Astrocyte of the spinal cord (primary cell): ENCODE measurements at regions not wholly inside any gene's neighbourhood (a gene's known extent, or its start where the extent isn't known, plus 50 kb on each side); places are given as distances from the start of the nearest gene placed in this dataset.

Source experiments
- DNase-seq: peaks from one replicate; pipeline ENCODE4 v3.0.0; 2011; ENCODE audit warnings: low read depth, low spot score
- H3K4me3 ChIP-seq: 2 replicates; pipeline ENCODE4 v1.5.1; 2011; ENCODE audit warnings: low read depth, mild to moderate bottlenecking, low read length, moderate library complexity
- in situ Hi-C: cut with HindIII; loops from 2 replicates; pipeline ENCODE4 v1.10.0; 2017; ENCODE audit warnings: low sequenced_read_pairs
- TF ChIP-seq, protein P1 (sequence below): IDR thresholded peaks from 2 replicates; pipeline ENCODE4 v1.5.1; 2012; ENCODE audit warnings: low read depth, mild to moderate bottlenecking, low read length, inconsistent platforms

GRCh38 chr1:5390504-5390903, 601.7 kb downstream of the NPHP4 start:
- H3K4me3 ChIP-seq, result no peak overlapping the region
- in situ Hi-C loops, result no loop called here
- no peak for DNase-seq
- TF ChIP-seq, protein P1, sequence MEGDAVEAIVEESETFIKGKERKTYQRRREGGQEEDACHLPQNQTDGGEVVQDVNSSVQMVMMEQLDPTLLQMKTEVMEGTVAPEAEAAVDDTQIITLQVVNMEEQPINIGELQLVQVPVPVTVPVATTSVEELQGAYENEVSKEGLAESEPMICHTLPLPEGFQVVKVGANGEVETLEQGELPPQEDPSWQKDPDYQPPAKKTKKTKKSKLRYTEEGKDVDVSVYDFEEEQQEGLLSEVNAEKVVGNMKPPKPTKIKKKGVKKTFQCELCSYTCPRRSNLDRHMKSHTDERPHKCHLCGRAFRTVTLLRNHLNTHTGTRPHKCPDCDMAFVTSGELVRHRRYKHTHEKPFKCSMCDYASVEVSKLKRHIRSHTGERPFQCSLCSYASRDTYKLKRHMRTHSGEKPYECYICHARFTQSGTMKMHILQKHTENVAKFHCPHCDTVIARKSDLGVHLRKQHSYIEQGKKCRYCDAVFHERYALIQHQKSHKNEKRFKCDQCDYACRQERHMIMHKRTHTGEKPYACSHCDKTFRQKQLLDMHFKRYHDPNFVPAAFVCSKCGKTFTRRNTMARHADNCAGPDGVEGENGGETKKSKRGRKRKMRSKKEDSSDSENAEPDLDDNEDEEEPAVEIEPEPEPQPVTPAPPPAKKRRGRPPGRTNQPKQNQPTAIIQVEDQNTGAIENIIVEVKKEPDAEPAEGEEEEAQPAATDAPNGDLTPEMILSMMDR, result no peak

DNA sequence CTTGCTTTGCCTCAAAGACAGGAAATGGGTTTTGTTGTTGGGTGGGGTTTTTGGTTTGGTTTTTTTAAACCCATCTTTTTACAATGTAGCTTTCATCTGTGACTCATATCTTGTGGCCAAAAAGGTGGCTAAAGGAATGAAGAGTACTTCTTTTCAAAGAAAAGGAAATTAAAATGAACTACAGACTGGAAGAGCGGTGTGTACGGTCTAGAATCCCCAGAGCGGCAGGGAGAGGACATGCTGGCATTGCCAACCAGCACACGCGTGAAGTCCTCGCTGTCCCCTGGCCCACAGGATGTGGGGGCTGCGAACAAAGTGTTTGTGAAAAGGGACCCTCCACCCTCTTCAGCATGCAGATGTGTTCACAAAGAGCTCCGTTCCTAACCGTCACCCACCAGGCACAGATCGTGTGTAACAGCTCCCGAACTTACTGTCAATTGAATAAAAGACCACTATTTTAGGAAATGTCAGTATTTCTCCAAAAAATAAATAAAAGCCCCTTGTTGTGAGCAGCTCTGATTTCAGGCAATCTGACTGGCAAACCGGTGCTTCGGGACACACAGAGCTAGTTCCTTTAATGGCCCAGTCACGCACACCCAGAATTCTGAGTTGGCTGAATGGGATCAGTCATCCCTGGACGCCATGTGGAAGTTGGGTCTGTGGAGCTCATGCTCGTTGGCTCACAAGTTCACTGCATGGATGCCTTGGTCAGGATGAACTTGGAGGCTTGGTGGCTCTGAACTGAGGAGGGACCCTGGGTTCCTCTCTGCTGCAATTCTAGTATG, 602.9 kb downstream of the NPHP4 start:
- in situ Hi-C loops, result no loop called here
- DNase-seq, result no peak
- TF ChIP-seq, protein P1, result no peak
- no peak overlapping the region for H3K4me3 ChIP-seq

GRCh38 chr1:5388622-5389021, 603.6 kb downstream of the NPHP4 start:
- TF ChIP-seq, protein P1, result no peak
- no peak overlapping the region for H3K4me3 ChIP-seq
- in situ Hi-C loops, result no loop called here
- no peak for DNase-seq

DNA sequence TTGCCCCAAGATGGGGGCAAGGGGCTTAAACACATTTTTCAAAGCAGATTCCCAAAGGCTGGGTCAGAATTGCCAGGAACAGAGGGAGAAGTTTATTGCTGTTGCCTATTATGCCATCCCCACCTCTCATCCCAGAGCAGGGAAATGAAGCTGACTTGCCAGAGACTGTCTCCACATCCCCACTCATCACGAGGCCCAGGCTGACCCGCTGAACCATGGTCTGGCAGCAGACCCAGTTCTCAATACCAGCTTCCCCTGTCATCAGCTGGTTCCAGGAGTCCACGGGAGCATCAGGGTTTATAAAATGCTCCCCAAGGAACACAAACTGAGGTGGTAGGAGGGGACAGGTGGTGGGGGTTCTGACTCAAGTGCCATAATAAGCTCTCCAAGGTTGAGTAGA, 605.9 kb downstream of the NPHP4 start:
- in situ Hi-C loops, result no loop called here
- no peak for DNase-seq
- TF ChIP-seq, protein P1, result no peak

GRCh38 chr1:5385956-5386355, 606.3 kb downstream of the NPHP4 start:
- TF ChIP-seq, protein P1, result no peak
- no peak for DNase-seq
- in situ Hi-C loops, result no loop called here
- no peak overlapping the region for H3K4me3 ChIP-seq

More for the DNA sequence above, 605.9 kb downstream of the NPHP4 start:
- H3K4me3 ChIP-seq, result no peak overlapping the region

DNA sequence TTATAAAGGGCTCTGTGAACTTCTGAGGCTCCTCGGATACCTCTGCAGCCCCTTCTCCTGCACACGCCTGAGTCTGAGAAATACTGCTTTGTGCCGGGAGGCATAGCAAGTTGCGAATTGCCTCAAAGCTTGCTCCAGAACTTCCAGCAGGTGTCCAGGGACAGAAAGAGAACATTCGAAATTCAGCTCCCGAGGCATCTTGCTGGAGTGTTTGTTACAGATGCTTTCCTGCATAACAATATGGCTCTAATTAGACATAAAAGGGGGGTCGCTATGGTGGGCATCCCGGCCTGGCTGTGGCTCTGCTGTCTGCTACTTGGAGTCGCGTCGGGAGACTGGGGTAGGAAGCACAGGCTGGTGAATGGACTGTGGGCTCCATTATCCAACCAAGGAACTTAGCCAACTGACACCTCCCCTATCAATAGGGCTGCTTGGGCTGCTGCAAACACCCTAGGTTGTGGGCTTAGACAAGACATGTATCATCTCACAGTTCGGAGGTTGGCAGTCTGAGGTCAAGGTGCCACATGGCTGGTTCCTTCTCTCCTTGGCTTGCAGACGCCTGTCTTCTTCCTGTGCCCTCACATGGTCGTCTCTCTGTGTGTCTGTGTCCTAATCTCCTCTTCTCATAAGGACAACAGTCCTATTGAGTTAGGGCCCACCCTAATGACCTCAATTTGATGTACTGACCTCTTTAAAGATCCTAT, 607.0 kb downstream of the NPHP4 start:
- no peak overlapping the region for H3K4me3 ChIP-seq
- TF ChIP-seq, protein P1, result no peak
- DNase-seq, result no peak
- in situ Hi-C loops, result no loop called here
